ENCODE measurements at regions not wholly inside any gene's neighbourhood (a gene's known extent, or its start where the extent isn't known, plus 50 kb on each side); places are given as distances from the start of the nearest gene placed in this dataset.

GRCh38 chr5:159640446-159640845 lies 275.8 kb upstream of the ADRA1B start:
- no peak for DNase-seq (ENCODE audit: low read depth)
- TF ChIP-seq, protein P1, sequence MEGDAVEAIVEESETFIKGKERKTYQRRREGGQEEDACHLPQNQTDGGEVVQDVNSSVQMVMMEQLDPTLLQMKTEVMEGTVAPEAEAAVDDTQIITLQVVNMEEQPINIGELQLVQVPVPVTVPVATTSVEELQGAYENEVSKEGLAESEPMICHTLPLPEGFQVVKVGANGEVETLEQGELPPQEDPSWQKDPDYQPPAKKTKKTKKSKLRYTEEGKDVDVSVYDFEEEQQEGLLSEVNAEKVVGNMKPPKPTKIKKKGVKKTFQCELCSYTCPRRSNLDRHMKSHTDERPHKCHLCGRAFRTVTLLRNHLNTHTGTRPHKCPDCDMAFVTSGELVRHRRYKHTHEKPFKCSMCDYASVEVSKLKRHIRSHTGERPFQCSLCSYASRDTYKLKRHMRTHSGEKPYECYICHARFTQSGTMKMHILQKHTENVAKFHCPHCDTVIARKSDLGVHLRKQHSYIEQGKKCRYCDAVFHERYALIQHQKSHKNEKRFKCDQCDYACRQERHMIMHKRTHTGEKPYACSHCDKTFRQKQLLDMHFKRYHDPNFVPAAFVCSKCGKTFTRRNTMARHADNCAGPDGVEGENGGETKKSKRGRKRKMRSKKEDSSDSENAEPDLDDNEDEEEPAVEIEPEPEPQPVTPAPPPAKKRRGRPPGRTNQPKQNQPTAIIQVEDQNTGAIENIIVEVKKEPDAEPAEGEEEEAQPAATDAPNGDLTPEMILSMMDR (conservative IDR thresholded peaks at IDR 0.05; ENCODE audit: low read depth, low read length), result no peak

DNA sequence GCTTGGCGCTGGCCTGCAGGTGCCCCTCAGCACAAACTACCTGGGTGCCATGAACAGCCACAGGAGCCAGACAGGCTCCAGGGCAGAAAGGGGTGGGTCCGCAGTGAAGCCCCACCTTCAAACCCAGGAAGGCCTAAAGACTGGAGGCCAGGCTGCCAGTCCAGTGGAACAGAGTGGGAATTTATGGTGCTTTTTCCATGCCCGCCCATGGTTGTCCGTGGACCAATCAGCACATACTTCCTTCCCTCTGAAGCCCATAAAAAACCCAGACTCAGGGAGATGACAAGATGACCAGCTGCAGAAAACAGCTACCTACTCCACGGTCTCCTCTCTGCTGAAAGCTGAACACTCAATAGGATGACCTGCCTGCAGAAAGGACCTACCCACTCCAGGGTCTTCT lies 275.4 kb upstream of the ADRA1B start:
- TF ChIP-seq, protein P1 (conservative IDR thresholded peaks at IDR 0.05; ENCODE audit: low read depth, low read length), result no peak
- no peak for DNase-seq (ENCODE audit: low read depth)
- no peak overlapping the region for H3K4me3 ChIP-seq (ENCODE audit: low read depth, low read length)

More at GRCh38 chr5:159640446-159640845, 275.8 kb upstream of the ADRA1B start:
- no peak overlapping the region for H3K4me3 ChIP-seq (ENCODE audit: low read depth, low read length)

DNA sequence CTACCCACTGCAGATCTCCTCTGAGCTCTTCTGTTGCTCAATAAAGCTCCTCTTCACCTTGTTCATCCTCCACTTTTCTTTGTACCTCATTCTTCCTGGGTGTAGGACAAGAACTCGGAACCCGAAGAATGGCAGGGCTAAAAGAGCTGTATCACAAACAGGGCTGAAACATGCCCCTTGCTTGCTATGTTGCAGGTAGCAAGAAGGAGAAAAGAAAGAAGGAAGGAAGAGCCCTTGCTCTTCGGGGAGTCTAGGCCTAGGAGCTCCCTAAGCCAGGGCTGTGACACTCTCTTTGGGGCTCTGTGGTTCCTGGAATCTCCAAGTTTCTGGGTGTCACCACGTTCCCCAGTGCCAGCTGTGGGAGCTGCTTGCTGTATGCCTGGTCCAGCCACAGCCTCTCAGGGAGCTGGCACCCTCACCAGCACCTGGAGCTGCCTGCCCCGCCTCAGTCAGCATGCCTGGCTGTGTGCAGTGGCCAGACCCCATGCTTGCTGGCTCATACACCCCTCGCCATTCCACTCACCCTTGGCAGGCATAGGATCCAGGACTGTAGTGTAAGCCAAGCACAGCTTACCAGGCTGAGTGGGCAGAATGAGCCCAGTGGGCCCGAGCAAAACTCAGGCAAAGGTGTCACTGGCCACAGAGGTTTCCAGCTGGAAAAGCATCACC lies 274.8 kb upstream of the ADRA1B start:
- TF ChIP-seq, protein P1 (conservative IDR thresholded peaks at IDR 0.05; ENCODE audit: low read depth, low read length), result no peak
- no peak for DNase-seq (ENCODE audit: low read depth)

GRCh38 chr5:159642379-159642778 lies 273.9 kb upstream of the ADRA1B start:
- TF ChIP-seq, protein P1 (conservative IDR thresholded peaks at IDR 0.05; ENCODE audit: low read depth, low read length), result no peak
- no peak for DNase-seq (ENCODE audit: low read depth)
- no peak overlapping the region for H3K4me3 ChIP-seq (ENCODE audit: low read depth, low read length)

More for the DNA sequence above, 274.8 kb upstream of the ADRA1B start:
- no peak overlapping the region for H3K4me3 ChIP-seq (ENCODE audit: low read depth, low read length)

DNA sequence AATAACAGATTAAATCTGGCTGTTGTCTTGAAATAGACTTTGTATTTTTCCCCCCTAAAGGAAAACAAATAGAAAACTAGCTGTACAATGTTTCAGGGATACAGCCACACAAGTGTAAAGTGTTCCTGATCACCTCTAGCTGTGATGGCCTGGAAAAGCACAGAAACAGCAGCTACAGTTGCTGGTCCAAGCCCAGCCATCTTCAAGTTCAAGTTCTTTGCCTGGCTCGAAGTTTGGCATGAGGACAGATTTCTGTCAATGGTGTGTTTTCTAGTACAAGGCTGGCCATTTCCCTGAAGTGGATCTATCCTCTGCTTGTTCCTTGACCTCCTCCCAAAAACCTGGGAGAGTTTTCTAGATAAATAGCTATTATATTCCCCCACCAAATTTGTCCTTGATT lies 272.2 kb upstream of the ADRA1B start:
- TF ChIP-seq, protein P1 (conservative IDR thresholded peaks at IDR 0.05; ENCODE audit: low read depth, low read length), result no peak
- DNase-seq (ENCODE audit: low read depth), result no peak
- H3K4me3 ChIP-seq (ENCODE audit: low read depth, low read length), result no peak overlapping the region

DNA sequence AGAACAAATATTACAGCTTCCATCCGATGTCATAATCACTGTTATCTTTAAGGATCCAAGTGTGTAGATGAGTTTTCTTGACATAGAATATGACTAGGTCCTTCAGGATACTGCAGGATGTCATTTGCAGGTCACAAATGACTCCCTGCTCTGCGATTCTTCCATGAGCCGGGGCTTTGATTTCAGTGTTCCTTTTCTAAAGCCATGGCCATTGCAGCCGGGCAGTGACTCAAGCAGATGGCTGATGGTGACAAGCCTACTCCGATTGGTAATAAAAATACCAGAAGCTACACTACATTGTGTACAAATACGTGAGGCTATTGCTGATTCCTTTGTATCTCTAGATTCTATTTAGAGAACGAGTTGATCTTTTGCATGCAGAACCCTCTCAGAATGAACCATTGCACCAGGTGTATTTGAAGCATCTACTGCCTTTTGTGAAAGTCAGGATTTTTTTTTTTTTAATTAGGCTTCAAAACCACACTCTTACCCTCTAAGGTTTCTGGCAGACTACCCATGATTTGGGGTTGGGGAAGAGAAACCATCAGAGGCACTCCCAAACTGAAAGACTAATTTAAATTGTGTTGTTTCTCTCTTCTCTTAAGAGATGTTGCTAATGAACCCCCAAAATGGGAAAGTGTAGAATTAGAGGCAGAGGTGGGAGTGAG lies 271.0 kb upstream of the ADRA1B start:
- DNase-seq (ENCODE audit: low read depth), result no peak
- TF ChIP-seq, protein P1 (conservative IDR thresholded peaks at IDR 0.05; ENCODE audit: low read depth, low read length), result no peak

GRCh38 chr5:159650803-159651202 lies 265.5 kb upstream of the ADRA1B start:
- DNase-seq (ENCODE audit: low read depth), result no peak
- TF ChIP-seq, protein P1 (conservative IDR thresholded peaks at IDR 0.05; ENCODE audit: low read depth, low read length), result no peak
- no peak overlapping the region for H3K4me3 ChIP-seq (ENCODE audit: low read depth, low read length)

More for the DNA sequence above, 271.0 kb upstream of the ADRA1B start:
- H3K4me3 ChIP-seq (ENCODE audit: low read depth, low read length), result no peak overlapping the region
